Prostate gland (tissue), 2 donors: ENCODE measurements at regions not wholly inside any gene's neighbourhood (a gene's known extent, or its start where the extent isn't known, plus 50 kb on each side); places are given as distances from the start of the nearest gene placed in this dataset.

Source experiments
- POLR2A ChIP-seq: fragments of 450-650 bp; IDR thresholded peaks from one replicate; pipeline ENCODE4 v1.6.1; 2016; ENCODE audit warnings: antibody characterized with exemption, mild to moderate bottlenecking
- POLR2AphosphoS5 ChIP-seq: sonication (generic); formaldehyde crosslinking; IDR thresholded peaks from one replicate; pipeline ENCODE4 v1.6.1; 2017; ENCODE audit warnings: antibody characterized with exemption
- TF ChIP-seq, protein P1 (sequence below), 4 experiments: fragments of 200-600 bp in 2 of 4; fragments of 450-650 bp in 2 of 4; sonication (generic) in 2 of 4; IDR thresholded peaks; 1 replicate in 3 of 4; 2 replicates in 1 of 4; pipeline ENCODE4 v1.5.1; 2016 to 2019; ENCODE audit warnings: antibody characterized with exemption in 4 of 4, mild to moderate bottlenecking in 2 of 4, moderate library complexity in 2 of 4

DNA sequence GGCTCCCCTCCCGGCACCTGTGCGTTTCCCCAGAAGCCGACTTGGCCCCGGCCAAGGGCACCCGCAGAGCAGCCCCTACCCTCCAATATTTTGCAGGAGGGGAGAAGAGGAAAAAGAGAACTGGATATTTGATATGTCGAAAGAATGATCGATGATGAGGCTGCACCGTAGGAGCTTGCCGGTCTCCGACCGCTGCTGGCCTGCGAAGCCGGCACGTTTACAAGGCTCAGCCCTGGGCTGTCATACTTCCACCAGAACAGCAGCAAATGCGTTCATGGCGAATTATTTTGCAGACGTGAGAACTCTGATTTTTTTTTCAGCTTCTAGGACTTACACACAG is 296.7 kb downstream of the TFAP2C start:
- TF ChIP-seq, protein P1, sequence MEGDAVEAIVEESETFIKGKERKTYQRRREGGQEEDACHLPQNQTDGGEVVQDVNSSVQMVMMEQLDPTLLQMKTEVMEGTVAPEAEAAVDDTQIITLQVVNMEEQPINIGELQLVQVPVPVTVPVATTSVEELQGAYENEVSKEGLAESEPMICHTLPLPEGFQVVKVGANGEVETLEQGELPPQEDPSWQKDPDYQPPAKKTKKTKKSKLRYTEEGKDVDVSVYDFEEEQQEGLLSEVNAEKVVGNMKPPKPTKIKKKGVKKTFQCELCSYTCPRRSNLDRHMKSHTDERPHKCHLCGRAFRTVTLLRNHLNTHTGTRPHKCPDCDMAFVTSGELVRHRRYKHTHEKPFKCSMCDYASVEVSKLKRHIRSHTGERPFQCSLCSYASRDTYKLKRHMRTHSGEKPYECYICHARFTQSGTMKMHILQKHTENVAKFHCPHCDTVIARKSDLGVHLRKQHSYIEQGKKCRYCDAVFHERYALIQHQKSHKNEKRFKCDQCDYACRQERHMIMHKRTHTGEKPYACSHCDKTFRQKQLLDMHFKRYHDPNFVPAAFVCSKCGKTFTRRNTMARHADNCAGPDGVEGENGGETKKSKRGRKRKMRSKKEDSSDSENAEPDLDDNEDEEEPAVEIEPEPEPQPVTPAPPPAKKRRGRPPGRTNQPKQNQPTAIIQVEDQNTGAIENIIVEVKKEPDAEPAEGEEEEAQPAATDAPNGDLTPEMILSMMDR (IDR thresholded peaks at IDR 0.05), result no peak
- TF ChIP-seq POLR2AphosphoS5 (no peak), POLR2A (no peak)
